ENCODE measurements at regions not wholly inside any gene's neighbourhood (a gene's known extent, or its start where the extent isn't known, plus 50 kb on each side); places are given as distances from the start of the nearest gene placed in this dataset.

GRCh38 chr18:51398104-51398503, 200.6 kb upstream of the MEX3C start:
- no peaks in the 10 kb centered on the region for H4K20me1 ChIP-seq (ENCODE audit: insufficient read depth, low read length)
- no peaks in the 10 kb centered on the region for H3K9me3 ChIP-seq (replicated peaks in 1 of 2; ENCODE audit: control insufficient read depth in 1 of 2, insufficient read depth in 1 of 2, low read length in 2 of 2)
- no peak overlapping the region for H3K4me2 ChIP-seq (replicated peaks; ENCODE audit: extremely low read depth, low read length, poor library complexity, severe bottlenecking)
- DNase-seq, result no peak
- TF ChIP-seq, protein P1, sequence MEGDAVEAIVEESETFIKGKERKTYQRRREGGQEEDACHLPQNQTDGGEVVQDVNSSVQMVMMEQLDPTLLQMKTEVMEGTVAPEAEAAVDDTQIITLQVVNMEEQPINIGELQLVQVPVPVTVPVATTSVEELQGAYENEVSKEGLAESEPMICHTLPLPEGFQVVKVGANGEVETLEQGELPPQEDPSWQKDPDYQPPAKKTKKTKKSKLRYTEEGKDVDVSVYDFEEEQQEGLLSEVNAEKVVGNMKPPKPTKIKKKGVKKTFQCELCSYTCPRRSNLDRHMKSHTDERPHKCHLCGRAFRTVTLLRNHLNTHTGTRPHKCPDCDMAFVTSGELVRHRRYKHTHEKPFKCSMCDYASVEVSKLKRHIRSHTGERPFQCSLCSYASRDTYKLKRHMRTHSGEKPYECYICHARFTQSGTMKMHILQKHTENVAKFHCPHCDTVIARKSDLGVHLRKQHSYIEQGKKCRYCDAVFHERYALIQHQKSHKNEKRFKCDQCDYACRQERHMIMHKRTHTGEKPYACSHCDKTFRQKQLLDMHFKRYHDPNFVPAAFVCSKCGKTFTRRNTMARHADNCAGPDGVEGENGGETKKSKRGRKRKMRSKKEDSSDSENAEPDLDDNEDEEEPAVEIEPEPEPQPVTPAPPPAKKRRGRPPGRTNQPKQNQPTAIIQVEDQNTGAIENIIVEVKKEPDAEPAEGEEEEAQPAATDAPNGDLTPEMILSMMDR (IDR thresholded peaks at IDR 0.05), result no peak
- no peaks in the 10 kb centered on the region for H3K36me3 ChIP-seq (replicated peaks in 1 of 2; ENCODE audit: control insufficient read depth in 1 of 2, insufficient read depth in 2 of 2, low read length in 2 of 2)
- no CpG with 5 or more reads among the region's 1 CpG for WGBS (ENCODE audit: insufficient coverage)
- H3K27me3 ChIP-seq (ENCODE audit: control insufficient read depth in 2 of 2, insufficient read depth in 2 of 2, low read length in 2 of 2), result no peaks in the 10 kb centered on the region
- no peak overlapping the region for H2AFZ ChIP-seq (ENCODE audit: insufficient read depth, low read depth, low read length, poor library complexity, severe bottlenecking)
- no peak overlapping the region for H3K4me3 Mint-ChIP-seq
- no peaks in the 10 kb centered on the region for H3K4me1 Mint-ChIP-seq
- peaks cover 0 to 1% (median 0%) of the 10 kb centered on the region in 3 donors for H3K27me3 Mint-ChIP-seq (ENCODE audit: low read depth in 3 of 3)
- H3K36me3 Mint-ChIP-seq, result no peaks in the 10 kb centered on the region
- H3K9me3 Mint-ChIP-seq, result peaks cover 0 to 8% (median 2%) of the 10 kb centered on the region in 7 donors
- H3K4me1 ChIP-seq (ENCODE audit: control insufficient read depth in 1 of 2, insufficient read depth in 2 of 2, low read length in 2 of 2), result no peaks in the 10 kb centered on the region
- H3K79me2 ChIP-seq (ENCODE audit: insufficient read depth, low read length), result no peaks in the 10 kb centered on the region
- H3K27ac ChIP-seq (ENCODE audit: low read depth in 1 of 2, low read length in 2 of 2), result no peak overlapping the region
- H3K4me3 ChIP-seq (replicated peaks in 1 of 3; ENCODE audit: low read depth in 2 of 3, low read length in 3 of 3), result no peak overlapping the region
- intact Hi-C loops (cut with micrococcal nuclease), result no loop called here
- no peak overlapping the region for H3K27ac Mint-ChIP-seq
- H3K9ac ChIP-seq (ENCODE audit: insufficient read depth, low read length, poor library complexity, severe bottlenecking), result no peak overlapping the region

DNA sequence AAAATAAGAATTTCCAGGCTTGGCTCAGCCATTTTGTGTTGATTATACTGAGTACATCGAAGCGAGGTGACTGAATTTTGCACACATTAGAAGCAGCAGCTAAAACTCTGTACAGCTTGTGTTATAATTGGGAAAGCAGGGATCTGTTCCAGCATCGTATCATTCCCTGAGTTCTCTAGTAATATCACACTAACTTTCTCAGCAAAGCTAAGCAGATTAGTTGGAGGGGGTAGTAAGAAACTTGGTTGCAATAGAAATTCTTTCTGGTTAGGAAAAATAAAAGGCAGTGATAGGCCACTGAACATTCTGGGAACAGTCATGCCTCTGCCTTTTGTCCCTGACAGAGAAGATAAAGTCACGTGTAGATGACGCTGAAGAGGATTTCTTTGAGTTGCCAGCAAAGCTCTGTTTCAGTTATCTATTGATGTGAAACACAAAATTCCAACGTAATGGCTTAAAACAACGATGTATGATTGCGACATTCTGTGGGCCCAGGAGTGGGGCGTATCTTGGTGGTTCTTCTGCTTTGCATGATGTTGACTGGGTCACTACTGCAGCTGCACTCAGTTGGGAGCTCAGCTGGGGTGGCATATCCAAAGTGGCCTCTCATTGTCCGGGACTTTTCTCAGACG, 202.1 kb upstream of the MEX3C start:
- Mint-ChIP-seq H3K36me3 (no peaks in the 10 kb centered on the region), H3K4me3 (no peak overlapping the region), H3K4me1 (no peaks in the 10 kb centered on the region), H3K27me3 (ENCODE audit: low read depth in 3 of 3) (peaks cover 0 to 1% (median 0%) of the 10 kb centered on the region in 3 donors), H3K27ac (no peak overlapping the region), H3K9me3 (peaks cover 0 to 8% (median 2%) of the 10 kb centered on the region in 7 donors)
- Histone ChIP-seq H3K9ac (ENCODE audit: insufficient read depth, low read length, poor library complexity, severe bottlenecking) (no peak overlapping the region), H2AFZ (ENCODE audit: insufficient read depth, low read depth, low read length, poor library complexity, severe bottlenecking) (no peak overlapping the region), H3K4me2 (replicated peaks; ENCODE audit: extremely low read depth, low read length, poor library complexity, severe bottlenecking) (no peak overlapping the region), H3K4me1 (ENCODE audit: control insufficient read depth in 1 of 2, insufficient read depth in 2 of 2, low read length in 2 of 2) (no peaks in the 10 kb centered on the region), H3K79me2 (ENCODE audit: insufficient read depth, low read length) (no peaks in the 10 kb centered on the region), H3K4me3 (replicated peaks in 1 of 3; ENCODE audit: low read depth in 2 of 3, low read length in 3 of 3) (no peak overlapping the region), H3K27me3 (ENCODE audit: control insufficient read depth in 2 of 2, insufficient read depth in 2 of 2, low read length in 2 of 2) (no peaks in the 10 kb centered on the region), H4K20me1 (ENCODE audit: insufficient read depth, low read length) (no peaks in the 10 kb centered on the region), H3K9me3 (replicated peaks in 1 of 2; ENCODE audit: control insufficient read depth in 1 of 2, insufficient read depth in 1 of 2, low read length in 2 of 2) (no peaks in the 10 kb centered on the region), H3K36me3 (replicated peaks in 1 of 2; ENCODE audit: control insufficient read depth in 1 of 2, insufficient read depth in 2 of 2, low read length in 2 of 2) (no peaks in the 10 kb centered on the region), H3K27ac (ENCODE audit: low read depth in 1 of 2, low read length in 2 of 2) (no peak overlapping the region)
- intact Hi-C loops (cut with micrococcal nuclease), result no loop called here
- no peak for DNase-seq
- WGBS (ENCODE audit: insufficient coverage), result 86% methylated on average over 8 of the region's 11 CpGs
- TF ChIP-seq, protein P1 (IDR thresholded peaks at IDR 0.05), result no peak

Data from CD14-positive monocyte (primary cell).